ENCODE measurements at regions not wholly inside any gene's neighbourhood (a gene's known extent, or its start where the extent isn't known, plus 50 kb on each side); places are given as distances from the start of the nearest gene placed in this dataset.
A peak's percentile ranks its signal among the peaks of the same experiment; 100 is the strongest.

- no peak for DNase-seq
These were observed 121.8 kb upstream of the ARRDC4 start for GRCh38 chr15:97838606-97839210.

GRCh38 chr15:97840501-97840900 lies 120.0 kb upstream of the ARRDC4 start:
- no peak for DNase-seq

- DNase-seq, result no peak
These were observed 118.9 kb upstream of the ARRDC4 start for GRCh38 chr15:97841558-97841957.

- DNase-seq, result no peak
These were observed 111.3 kb upstream of the ARRDC4 start for GRCh38 chr15:97849183-97849582.

DNA sequence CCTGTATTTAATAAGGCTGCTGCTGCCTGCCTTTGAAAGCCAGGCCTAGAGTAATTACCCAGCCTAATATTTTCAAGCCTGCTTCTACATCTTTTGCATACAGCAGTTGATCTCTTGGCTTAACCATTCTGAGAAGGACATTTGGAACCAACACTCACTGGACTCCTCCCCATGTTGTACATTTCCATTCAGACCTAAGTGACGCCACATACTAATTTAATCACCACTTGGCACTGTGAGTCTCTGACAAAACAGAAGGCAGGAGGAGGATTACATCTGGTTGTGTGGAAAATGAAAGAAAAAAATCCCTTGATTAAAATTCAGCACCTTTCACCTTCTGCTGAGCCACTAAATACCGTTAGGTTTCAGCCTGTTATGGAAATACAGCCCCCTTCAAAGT lies 102.2 kb upstream of the ARRDC4 start:
- DNase-seq, result no peak

- no peak for DNase-seq
These were observed 98.8 kb upstream of the ARRDC4 start for GRCh38 chr15:97861529-97862260.

DNA sequence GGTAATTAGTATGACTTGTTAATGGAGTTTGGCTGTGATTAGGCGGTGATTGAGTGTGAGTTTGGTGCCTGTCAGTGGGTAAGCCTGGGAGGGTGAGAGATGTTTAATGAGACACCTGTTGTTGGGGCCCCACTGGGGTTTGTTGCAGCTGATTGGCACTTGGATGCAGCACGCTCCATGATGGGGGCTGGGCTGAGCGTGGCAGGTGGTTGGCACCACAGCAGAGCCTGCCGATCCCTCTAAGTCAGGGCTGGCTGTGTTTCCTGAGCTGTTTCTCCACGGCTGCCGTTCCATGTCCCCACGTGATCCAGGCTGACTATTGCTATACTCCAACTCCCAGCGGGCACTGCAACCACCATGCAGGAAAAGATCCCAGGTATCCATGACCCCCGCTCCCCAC lies 93.5 kb upstream of the ARRDC4 start:
- DNase-seq, result no peak

DNA sequence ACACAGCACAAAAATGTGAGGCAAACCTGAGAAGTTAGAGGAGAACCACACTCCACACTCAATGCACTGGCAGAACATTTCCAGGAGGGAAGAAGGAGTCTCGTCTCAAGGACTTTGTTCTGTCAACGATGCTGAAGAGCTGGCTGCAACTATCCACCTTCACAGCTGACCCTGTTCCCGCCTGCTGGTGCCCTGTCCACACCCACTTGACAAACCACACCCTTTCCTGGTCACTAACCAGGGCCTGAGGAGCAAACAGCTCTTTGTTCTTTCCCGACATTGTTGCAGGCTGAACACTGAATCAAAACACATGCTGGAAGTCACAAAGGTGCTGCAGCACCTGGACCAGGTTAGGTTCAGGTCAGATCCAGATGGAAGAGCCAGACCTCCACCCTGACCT lies 92.6 kb upstream of the ARRDC4 start:
- no peak for DNase-seq

GRCh38 chr15:97868981-97869380 lies 91.5 kb upstream of the ARRDC4 start:
- no peak for DNase-seq

GRCh38 chr15:97870771-97871170 lies 89.7 kb upstream of the ARRDC4 start:
- no peak for DNase-seq

GRCh38 chr15:97874139-97874538 lies 86.4 kb upstream of the ARRDC4 start:
- DNase-seq, result no peak

DNA sequence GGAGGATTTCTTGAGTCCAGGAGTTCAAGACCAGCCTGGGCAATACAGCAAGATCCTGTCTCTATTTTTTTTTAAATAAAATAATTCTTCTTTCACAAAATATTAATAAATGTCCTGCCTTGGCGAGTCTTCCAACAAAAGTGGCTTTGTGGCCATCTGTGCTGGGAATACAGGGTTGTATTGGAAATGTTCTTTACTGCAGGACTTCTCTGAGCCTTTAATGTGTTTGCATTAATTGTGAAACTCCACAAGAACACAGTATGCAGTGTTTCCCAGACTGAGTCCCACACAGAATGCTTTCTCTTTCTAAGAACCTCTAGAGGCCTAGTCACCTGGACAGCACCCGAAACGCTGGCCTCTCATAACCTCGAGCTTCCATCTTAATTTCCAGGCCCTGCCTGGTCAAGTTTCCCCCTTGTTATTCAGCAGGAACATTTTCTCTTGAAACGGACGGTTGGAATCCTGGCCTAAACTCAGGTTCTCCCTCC lies 85.4 kb upstream of the ARRDC4 start:
- no peak for DNase-seq

GRCh38 chr15:97875513-97876280 lies 84.8 kb upstream of the ARRDC4 start:
- no peak for DNase-seq

DNA sequence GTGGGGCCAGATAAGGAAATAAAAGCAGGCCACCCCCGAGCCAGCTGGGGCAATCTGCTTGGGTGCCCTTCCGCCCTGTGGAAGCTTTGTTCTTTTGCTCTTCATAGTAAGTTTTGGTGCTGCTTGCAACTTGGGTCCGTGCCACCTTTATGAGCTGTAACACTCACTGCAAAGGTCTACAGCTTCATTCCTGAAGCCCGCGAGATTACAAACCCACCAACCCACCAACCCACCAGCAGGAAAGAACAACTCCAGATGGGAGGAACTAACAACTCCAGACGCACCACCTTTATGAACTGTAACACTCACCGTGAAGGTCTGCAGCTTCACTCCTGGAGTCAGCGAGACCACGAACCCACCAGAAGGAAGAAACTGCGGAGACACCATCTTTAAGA lies 84.2 kb upstream of the ARRDC4 start:
- DNase-seq, result no peak

GRCh38 chr15:97881346-97881965 lies 79.0 kb upstream of the ARRDC4 start:
- DNase-seq, result no peak

- no peak for DNase-seq
These were observed 75.9 kb upstream of the ARRDC4 start for GRCh38 chr15:97884513-97885131.

GRCh38 chr15:97890307-97890706 lies 70.2 kb upstream of the ARRDC4 start:
- DNase-seq, result no peak

GRCh38 chr15:97892167-97892938 lies 68.2 kb upstream of the ARRDC4 start:
- DNase-seq, result no peak

DNA sequence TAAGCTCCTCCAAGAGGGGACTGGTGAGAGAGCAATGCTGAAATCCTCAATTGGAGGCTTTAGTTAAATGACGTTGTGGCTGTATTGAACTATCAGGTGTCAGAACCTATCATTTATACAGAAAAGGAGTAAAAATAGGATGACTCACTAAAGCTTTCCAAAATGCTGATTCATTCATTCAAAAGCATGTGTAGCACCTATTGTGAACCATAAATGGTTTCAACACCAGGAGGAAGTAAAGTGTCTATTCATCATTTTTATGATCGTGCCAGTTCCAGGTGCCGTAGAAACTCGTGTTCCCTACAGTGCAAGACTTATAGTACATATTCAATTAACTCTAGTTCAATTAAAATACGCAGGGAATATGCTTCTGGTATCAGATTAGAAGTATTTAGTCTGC lies 66.5 kb upstream of the ARRDC4 start:
- no peak for DNase-seq

DNA sequence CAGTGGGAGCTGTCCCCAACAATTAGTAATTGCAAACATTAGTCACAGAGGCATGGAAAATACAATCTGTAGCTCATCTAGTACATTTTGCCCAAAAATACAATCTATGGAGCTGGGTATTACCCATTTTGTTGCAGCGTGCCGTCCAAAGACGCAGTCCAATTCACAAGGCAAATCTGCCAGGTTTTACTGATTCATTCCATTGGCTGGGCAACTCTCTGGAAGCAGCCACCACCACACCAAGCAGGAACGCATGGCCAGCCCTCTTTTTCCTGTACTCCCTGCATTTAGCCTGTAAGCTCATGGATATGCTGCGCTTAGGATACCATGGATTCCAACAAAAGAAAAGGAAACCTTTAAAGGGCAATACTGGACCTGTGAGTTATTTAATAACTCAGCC lies 60.5 kb upstream of the ARRDC4 start:
- no peak for DNase-seq

DNA sequence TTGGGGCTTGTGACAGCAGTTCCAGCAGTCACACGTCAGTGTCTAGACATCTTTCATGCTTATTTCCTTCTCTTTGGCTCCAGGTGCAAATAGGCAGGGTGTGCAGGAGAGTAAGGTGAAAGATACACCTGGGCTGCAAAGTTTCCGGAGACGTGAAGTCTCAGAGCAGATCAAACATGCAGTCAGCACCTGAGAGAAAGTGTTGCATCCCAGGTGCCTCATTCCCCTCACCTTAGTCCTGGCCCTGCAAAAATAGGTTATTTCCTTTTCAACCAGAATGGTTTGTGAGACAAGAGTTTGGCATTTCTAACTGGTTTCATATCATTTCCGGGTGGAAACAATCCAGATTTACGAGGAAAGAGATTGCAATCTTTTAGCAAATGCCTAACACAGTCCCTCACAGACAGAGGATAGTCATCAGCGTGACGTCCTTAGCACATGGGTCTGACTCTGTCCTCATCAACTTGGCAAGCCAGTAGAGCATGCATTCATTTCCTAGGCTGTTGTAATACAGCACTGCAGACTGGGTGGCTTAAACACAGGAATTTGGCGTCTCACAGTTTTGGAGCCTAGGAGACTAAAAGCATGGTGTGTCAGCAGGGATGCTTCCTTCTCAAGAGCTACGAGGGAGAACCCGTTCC lies 58.2 kb upstream of the ARRDC4 start:
- peak; percentile 64 for DNase-seq
